Stomach (tissue), 8 donors: ENCODE measurements at regions not wholly inside any gene's neighbourhood (a gene's known extent, or its start where the extent isn't known, plus 50 kb on each side); places are given as distances from the start of the nearest gene placed in this dataset.

Source experiments
- DNase-seq, 2 donors: peaks; one replicate each; pipeline versions ENCODE4 v3.0.0 to v3.0.0-alpha.2; 2013 to 2019
- H3K27ac ChIP-seq, 5 donors: fragments of 200-600 bp in 4 of 5; sonication (generic) in 4 of 5; one replicate each; pipeline ENCODE4 v1.5.1; 2013 to 2019; ENCODE audit warnings: mild to moderate bottlenecking in 1 of 5, moderate library complexity in 1 of 5
- H3K27me3 ChIP-seq, 3 donors: fragments of 200-600 bp; sonication (generic); one replicate each; pipeline ENCODE4 v1.5.1; 2017 to 2019; ENCODE audit warnings: mixed run types in 1 of 3
- H3K36me3 ChIP-seq, 4 donors: fragments of 200-600 bp; sonication (generic); 1 replicate in 3 of 4; 2 replicates in 1 of 4; pipeline ENCODE4 v1.5.1; 2016 to 2019
- H3K4me1 ChIP-seq, 4 donors: fragments of 200-600 bp; sonication (generic); one replicate each; pipeline ENCODE4 v1.5.1; 2016 to 2019
- H3K4me3 ChIP-seq, 4 donors: fragments of 200-600 bp; sonication (generic) in 3 of 4; one replicate each; pipeline ENCODE4 v1.5.1; 2016 to 2019; ENCODE audit warnings: mild to moderate bottlenecking in 1 of 4
- H3K9me3 ChIP-seq, 4 donors: fragments of 200-600 bp; sonication (generic); one replicate each; pipeline ENCODE4 v1.5.1; 2016 to 2019
- EP300 ChIP-seq: sonication (generic); formaldehyde crosslinking; IDR thresholded peaks from one replicate; pipeline ENCODE4 v1.6.1; 2017; ENCODE audit warnings: antibody characterized with exemption
- POLR2A ChIP-seq, 4 donors: fragments of 450-650 bp; IDR thresholded peaks; one replicate each; pipeline ENCODE4 v1.6.1; 2016; ENCODE audit warnings: antibody characterized with exemption in 4 of 4, control low read depth in 2 of 4, mild to moderate bottlenecking in 1 of 4, moderate library complexity in 1 of 4
- POLR2AphosphoS5 ChIP-seq, 3 donors: sonication (generic); formaldehyde crosslinking; IDR thresholded peaks; one replicate each; pipeline ENCODE4 v1.6.1; 2016; ENCODE audit warnings: antibody characterized with exemption in 3 of 3
- WGBS, 5 donors: extraction: QIAGEN DNeasy Blood & Tissue Kit in 3 of 5; methylation state at CpG; one replicate each; pipeline versions ENCODE4 v1.1.5 to v1.1.7; 2013 to 2018; 5-methylcytosine and 5-hydroxymethylcytosine counted together
- intact Hi-C: fragments of 100-400 bp; cut with DNase I; formaldehyde crosslinking; loops from one replicate; pipeline ENCODE4 v1.15.1; 2023; ENCODE audit warnings: low total_unique reads
- TF ChIP-seq, protein P1 (sequence below), 7 experiments: fragments of 450-650 bp in 4 of 7; fragments of 200-600 bp in 3 of 7; sonication (generic) in 3 of 7; IDR thresholded peaks; one replicate each; pipeline ENCODE4 v1.5.1; 2016 to 2019; ENCODE audit warnings: antibody characterized with exemption in 7 of 7, control low read depth in 2 of 7, mild to moderate bottlenecking in 1 of 7
- donor health status: healthy with polysubstance abuse.
- donor health status: Bipolar disorder and iron deficiency.
- donor health status: healthy.

GRCh38 chr16:11446566-11447119 lies 101.4 kb downstream of the RMI2 start:
- no peak overlapping the region for H3K27ac ChIP-seq
- no peak for DNase-seq
- TF ChIP-seq EP300 = no peak
- H3K27me3 ChIP-seq = no peaks in the 10 kb centered on the region
- no peaks in the 10 kb centered on the region for H3K36me3 ChIP-seq
- intact Hi-C loops = no loop called here
- H3K4me3 ChIP-seq = no peak overlapping the region
- peaks cover 0 to 1% (median 0%) of the 10 kb centered on the region in 4 donors for H3K9me3 ChIP-seq
- WGBS, 5 donors = 80 to 88% (median 87%) methylated on average over 7 to 12 of the region's 12 CpGs
- H3K4me1 ChIP-seq = no peaks in the 10 kb centered on the region

GRCh38 chr16:11447272-11447671 lies 102.0 kb downstream of the RMI2 start:
- TF ChIP-seq, protein P1, sequence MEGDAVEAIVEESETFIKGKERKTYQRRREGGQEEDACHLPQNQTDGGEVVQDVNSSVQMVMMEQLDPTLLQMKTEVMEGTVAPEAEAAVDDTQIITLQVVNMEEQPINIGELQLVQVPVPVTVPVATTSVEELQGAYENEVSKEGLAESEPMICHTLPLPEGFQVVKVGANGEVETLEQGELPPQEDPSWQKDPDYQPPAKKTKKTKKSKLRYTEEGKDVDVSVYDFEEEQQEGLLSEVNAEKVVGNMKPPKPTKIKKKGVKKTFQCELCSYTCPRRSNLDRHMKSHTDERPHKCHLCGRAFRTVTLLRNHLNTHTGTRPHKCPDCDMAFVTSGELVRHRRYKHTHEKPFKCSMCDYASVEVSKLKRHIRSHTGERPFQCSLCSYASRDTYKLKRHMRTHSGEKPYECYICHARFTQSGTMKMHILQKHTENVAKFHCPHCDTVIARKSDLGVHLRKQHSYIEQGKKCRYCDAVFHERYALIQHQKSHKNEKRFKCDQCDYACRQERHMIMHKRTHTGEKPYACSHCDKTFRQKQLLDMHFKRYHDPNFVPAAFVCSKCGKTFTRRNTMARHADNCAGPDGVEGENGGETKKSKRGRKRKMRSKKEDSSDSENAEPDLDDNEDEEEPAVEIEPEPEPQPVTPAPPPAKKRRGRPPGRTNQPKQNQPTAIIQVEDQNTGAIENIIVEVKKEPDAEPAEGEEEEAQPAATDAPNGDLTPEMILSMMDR (IDR thresholded peaks at IDR 0.05) = no peak
- TF ChIP-seq EP300 = no peak
- TF ChIP-seq POLR2A (IDR thresholded peaks at IDR 0.05) = no peak
- TF ChIP-seq POLR2AphosphoS5 (IDR thresholded peaks at IDR 0.05) = no peak
- Histone ChIP-seq H3K36me3 (no peaks in the 10 kb centered on the region), H3K4me1 (no peaks in the 10 kb centered on the region), H3K27me3 (no peaks in the 10 kb centered on the region), H3K27ac (no peak overlapping the region), H3K9me3 (no peaks in the 10 kb centered on the region), H3K4me3 (no peak overlapping the region)
- WGBS, 5 donors = 85 to 91% (median 87%) methylated on average over 9 to 10 of the region's 10 CpGs
- DNase-seq = no peak
- intact Hi-C loops = no loop called here

GRCh38 chr16:11447836-11448235 lies 102.6 kb downstream of the RMI2 start:
- no peaks in the 10 kb centered on the region for H3K36me3 ChIP-seq
- WGBS, 5 donors = 73 to 88% (median 86%) methylated on average over 10 to 11 of the region's 11 CpGs
- H3K9me3 ChIP-seq = no peaks in the 10 kb centered on the region
- H3K4me1 ChIP-seq = no peaks in the 10 kb centered on the region
- no peaks in the 10 kb centered on the region for H3K27me3 ChIP-seq
- no peak for DNase-seq
- H3K4me3 ChIP-seq = no peak overlapping the region
- no peak overlapping the region for H3K27ac ChIP-seq
- intact Hi-C loops = no loop called here
- TF ChIP-seq, protein P1 (IDR thresholded peaks at IDR 0.05) = no peak

DNA sequence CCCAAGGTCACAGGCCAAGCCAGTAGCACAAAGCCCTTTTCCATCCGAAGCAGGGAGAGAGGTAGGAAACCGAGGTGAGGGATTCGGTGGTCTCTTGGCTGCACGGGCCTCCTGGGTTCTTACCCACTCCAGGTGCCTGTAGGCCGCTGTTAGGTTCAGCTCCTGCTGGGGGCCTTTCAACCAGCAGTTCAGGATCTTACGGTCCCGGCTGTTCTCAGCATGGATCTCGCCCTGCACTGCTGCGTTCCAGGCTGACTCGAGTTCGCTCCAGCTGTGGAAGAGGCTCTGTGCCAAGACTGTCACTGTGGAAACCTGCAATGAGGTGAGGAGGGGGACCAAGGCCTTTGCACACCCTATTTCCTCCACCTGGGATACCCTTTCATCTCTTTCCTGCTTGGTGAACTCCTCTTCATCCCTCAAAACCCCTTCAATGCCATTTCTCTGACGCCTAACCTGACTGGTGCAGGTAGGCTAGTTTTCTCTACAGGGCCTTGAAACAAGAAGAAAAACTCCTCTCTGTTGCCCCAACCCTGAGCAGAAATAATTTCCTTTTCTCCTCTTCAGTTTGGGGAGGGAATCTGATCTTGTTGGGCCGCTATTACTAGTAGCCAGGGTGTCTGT lies 103.6 kb downstream of the RMI2 start:
- H3K27ac ChIP-seq = no peak overlapping the region
- H3K27me3 ChIP-seq = no peaks in the 10 kb centered on the region
- H3K9me3 ChIP-seq = no peaks in the 10 kb centered on the region
- no peaks in the 10 kb centered on the region for H3K4me1 ChIP-seq
- TF ChIP-seq POLR2AphosphoS5 (IDR thresholded peaks at IDR 0.05) (no peak), EP300 (no peak), POLR2A (IDR thresholded peaks at IDR 0.05) (no peak)
- TF ChIP-seq, protein P1 (IDR thresholded peaks at IDR 0.05) = no peak
- no peak for DNase-seq
- 77 to 87% (median 83%) methylated on average over 13 of the region's 13 CpGs for WGBS, 5 donors
- intact Hi-C loops = no loop called here
- H3K36me3 ChIP-seq = no peaks in the 10 kb centered on the region
- no peak overlapping the region for H3K4me3 ChIP-seq

DNA sequence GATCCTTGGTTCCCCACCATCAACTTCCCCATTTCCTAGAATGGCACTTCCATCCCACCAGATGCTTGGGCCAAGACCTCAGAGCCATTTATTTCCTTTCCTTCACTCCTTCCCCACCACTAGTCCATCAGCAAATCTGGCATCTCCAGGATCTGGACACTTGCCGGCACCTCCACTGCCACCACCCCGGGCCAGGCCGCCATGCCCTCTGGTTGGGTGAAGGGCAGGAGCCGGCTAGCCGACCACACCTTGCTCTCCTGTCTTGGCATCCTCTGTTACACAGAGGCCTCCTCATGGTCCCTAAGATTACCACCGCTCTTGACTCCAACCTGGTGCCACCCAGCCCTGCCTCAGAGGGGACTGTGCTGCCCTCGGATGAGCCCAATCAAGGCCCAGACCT lies 104.5 kb downstream of the RMI2 start:
- no peak for DNase-seq
- Histone ChIP-seq H3K9me3 (no peaks in the 10 kb centered on the region), H3K27ac (no peak overlapping the region), H3K4me1 (no peaks in the 10 kb centered on the region), H3K36me3 (no peaks in the 10 kb centered on the region), H3K4me3 (no peak overlapping the region), H3K27me3 (no peaks in the 10 kb centered on the region)
- 86 to 97% (median 96%) methylated on average over 6 to 7 of the region's 7 CpGs for WGBS, 5 donors
- TF ChIP-seq POLR2AphosphoS5 (IDR thresholded peaks at IDR 0.05) (no peak), POLR2A (IDR thresholded peaks at IDR 0.05) (no peak), EP300 (no peak)
- TF ChIP-seq, protein P1 (IDR thresholded peaks at IDR 0.05) = no peak
- intact Hi-C loops = no loop called here
